H54 (cell line): ENCODE measurements at regions not wholly inside any gene's neighbourhood (a gene's known extent, or its start where the extent isn't known, plus 50 kb on each side); places are given as distances from the start of the nearest gene placed in this dataset.

Source experiments
- DNase-seq: peaks from one replicate; pipeline ENCODE4 v3.0.0; 2011; ENCODE audit warnings: low spot score, mixed read lengths; ENCODE audit not compliant: insufficient read length
- FAIRE-seq: peaks from 3 replicates; lab custom pipeline; 2011; peaks lifted over from hg19 to GRCh38; lab: Jason Lieb, UNC
- POLR2A ChIP-seq: IDR thresholded peaks from 2 replicates; pipeline ENCODE4 v1.6.1; 2011; ENCODE audit warnings: low read depth, mild to moderate bottlenecking, low read length

- DNase-seq (no peak), FAIRE-seq (no peak)
- no peak for TF ChIP-seq POLR2A
Measured at GRCh38 chr7:159237022-159237653, 92.5 kb upstream of the VIPR2 start.

GRCh38 chr7:159231017-159231416, 86.3 kb upstream of the VIPR2 start:
- no peak for FAIRE-seq
- DNase-seq, result no peak
- TF ChIP-seq POLR2A, result no peak

DNA sequence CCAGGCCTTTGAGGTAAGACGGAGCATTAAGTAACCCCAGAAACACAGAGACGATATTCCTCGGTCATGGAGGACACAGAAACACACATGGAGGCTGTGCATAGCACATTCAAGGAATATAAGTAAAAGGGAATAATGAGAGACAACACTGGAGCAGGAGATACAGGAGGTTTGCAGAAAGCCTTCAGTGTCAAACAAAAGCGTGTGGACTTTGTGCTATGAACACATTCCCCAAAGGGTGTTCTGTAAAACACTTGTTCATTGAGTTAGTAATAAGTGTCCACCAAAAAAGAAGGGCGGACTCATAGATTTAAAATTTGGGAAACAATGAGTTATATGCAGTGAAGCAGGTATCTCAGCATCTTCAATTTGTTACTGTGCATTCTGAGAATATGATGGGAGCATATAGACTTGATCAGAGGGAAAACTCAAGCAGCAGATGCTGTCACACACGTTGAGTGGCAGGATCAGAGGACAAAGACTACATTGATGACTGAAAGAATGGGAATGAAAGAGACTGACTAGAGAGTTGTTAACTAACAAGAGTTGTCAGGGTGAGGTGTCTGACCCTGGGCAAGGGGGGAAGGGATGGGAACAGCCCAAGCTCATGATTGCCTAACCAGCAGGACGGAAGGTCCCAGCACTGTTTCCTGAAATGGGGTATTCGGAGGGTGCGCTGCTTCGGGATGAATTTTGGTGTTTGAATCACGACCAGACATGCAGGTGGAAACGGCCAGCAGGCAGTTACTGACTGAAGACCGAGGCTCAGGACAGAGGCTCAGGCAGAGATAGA, 85.2 kb upstream of the VIPR2 start:
- DNase-seq (no peak), FAIRE-seq (no peak)
- no peak for TF ChIP-seq POLR2A

GRCh38 chr7:159227433-159227832, 82.8 kb upstream of the VIPR2 start:
- DNase-seq (no peak), FAIRE-seq (no peak)
- no peak for TF ChIP-seq POLR2A

DNA sequence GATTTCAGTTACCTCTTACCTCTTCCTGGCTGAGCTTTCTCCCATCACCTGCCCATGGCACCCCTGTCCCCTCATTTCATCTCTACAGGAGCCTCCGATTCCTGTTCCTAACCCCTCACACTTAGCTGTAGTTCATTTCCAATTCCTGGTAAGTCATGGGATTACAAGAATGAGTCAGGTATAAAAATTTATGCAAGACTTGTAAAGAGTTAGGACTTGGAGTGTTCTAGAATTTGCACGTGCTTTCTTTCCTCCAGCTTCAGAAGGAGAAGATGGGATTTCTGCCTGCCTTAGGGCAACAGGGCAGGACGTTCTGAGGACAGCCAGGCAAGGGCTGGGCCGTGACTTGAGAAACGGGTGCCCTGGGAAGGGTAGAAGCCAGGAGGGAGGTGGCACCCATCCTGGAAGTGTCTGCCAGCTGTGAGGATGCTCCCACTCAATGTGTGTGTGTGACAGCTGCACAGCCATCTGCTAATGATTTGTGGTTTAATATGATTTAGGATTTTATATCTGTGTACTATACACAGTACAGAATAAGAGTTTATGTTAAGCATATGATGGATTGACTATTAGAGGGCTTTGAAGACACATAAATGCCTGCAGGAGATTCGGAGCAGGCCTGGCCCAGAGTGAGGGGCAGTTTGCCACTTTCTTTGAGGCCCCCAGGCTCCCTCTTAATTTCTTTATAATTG, 81.5 kb upstream of the VIPR2 start:
- no peak for TF ChIP-seq POLR2A
- no peak for FAIRE-seq

DNA sequence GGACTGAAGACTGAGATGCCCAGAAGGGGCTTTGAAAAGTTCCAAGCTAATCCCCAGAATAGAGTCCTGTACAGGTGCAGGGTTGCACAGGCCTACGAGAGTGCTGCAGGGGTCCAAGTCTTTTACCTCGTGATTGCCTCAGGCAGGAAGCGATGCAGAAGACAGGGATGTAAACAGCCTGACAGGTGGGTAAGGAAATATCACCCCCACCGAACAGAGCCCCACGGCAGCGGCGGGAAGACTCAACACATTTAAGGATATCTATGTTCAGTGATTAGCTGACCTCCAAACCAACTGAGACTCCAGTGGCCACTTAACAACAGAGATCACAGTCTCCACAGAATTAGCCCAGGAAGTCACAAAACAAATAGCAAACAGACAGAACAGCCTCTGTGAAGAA, 73.9 kb upstream of the VIPR2 start:
- TF ChIP-seq POLR2A, result no peak
- FAIRE-seq (no peak), DNase-seq (no peak)

More for the DNA sequence above, 81.5 kb upstream of the VIPR2 start:
- DNase-seq, result no peak

- TF ChIP-seq POLR2A, result no peak
- FAIRE-seq, result no peak
- DNase-seq, result no peak
Measured at GRCh38 chr7:159218170-159218569, 73.5 kb upstream of the VIPR2 start.

- FAIRE-seq, result no peak
- no peak for DNase-seq
- TF ChIP-seq POLR2A, result no peak
Measured at GRCh38 chr7:159215076-159215475, 70.4 kb upstream of the VIPR2 start.

DNA sequence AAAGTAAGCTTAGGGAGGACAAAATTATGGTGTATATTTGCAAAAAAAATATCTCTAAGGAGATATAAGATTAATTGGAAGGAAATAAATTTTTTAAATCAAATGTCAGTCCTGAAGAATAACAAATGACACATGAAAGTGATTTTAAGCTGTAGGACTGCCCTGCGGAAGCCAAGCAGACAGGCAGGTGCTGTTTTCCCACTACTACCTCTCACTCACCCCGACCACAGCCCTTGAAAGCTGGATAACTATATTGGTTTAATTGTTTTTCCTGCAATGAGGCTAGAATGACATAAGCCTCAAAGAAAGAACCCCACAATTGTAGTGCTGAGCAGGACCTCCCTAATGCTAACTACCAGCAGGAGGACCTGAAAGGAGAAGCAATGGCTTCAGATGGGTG, 68.6 kb upstream of the VIPR2 start:
- TF ChIP-seq POLR2A, result no peak
- FAIRE-seq (no peak), DNase-seq (no peak)

DNA sequence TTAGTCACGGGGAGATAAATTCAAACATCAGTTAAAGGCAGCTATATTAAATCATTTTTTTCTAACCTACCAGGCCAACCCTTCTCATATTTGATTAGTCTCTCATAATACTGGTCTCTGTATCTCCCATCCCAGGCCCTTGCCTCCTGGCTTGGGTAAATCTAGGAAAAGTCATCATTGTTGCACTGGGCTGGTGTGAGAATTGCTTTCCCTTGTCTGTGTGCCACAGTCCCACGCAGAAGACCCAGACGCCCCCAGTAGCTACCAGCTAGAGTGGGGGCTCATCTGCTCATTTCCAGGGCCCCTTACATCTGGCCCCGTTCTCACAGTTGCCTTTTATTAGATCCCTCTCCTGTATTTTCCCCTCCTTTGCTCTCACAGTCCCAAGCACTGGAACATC, 67.6 kb upstream of the VIPR2 start:
- FAIRE-seq, result no peak
- no peak for TF ChIP-seq POLR2A
- no peak for DNase-seq

DNA sequence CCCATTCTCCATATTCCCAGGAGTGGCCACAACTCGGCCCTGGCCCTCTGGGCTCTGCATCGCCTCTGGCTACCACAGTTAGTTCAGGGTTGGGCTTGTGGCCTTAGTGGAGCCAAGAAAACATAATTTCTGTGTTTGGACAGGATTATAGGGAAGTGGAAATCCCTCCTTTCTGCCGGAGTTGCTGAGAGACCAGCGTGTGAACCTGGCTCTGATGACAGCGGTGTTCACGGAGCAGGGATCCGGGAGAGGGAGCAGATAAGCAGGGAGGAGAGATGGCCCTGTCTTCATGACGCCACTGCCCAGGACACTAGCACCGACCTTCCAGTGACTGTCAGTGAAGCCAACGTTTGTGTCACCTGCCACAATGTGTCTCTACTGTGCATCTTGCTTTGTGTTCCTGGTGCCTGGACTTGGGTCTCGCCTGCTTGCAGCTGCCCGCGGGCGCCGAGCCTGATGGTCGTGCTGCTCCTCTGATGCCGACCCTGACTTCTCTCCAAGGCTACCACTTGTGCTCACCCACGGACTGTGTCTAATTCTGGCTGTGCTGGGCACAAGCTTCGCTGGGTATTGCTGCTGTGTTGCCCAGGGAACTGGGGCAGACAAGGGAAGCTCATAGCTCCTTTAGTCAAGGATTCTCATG, 67.0 kb upstream of the VIPR2 start:
- DNase-seq (no peak), FAIRE-seq (no peak)
- no peak for TF ChIP-seq POLR2A

DNA sequence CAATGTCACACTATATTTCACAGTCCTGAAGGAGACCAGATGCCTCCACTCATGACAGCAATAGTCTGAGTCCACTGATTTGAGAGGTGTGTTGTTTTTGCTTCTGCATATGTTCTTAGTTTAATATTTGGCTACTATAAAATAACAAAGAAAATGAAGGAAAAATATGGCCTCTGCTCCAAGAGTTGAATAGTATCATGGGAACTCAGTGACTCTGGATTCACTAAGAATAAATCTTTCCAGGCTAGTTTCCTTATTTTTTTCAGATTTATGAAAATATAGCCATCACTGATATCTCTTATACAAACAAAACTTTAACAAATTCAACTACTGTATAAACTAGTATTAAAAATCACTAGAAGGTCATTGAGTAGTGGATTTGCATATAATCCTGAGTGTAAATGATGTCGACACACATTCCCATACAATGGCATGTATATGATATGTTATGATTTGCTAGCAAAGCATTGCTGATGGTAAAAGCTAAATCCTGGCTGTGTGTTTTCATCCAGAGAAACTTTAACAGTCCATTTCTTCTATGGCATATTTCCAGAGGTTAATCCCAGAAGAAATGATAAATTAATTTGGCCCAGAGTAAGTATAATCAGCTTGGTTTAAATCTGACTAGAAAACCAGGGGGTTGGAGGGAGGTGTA, 66.0 kb upstream of the VIPR2 start:
- DNase-seq (no peak), FAIRE-seq (no peak)
- no peak for TF ChIP-seq POLR2A

DNA sequence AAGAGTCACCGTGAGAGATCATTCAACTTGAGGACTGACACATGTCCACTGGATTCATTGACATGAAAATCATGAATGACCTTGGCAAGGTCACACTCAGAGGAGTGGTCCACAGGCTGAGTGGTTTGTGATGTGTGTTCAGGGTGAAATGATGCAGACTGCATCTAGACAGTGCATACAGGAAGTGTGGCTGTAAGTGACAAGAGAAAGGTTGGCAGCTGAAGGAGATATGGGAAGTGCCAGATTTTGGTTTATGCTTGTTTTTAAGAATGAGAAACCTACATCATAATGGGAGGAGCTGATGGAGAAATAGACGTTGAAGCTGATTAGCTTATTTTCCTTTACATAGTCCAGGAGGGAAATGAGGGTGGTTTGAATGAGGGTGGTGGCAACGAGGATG, 64.8 kb upstream of the VIPR2 start:
- DNase-seq (no peak), FAIRE-seq (no peak)
- no peak for TF ChIP-seq POLR2A
